DMS 273 treated with DMSO at 0.1 percent for 48 hours (cell line): ENCODE measurements at regions not wholly inside any gene's neighbourhood (a gene's known extent, or its start where the extent isn't known, plus 50 kb on each side); places are given as distances from the start of the nearest gene placed in this dataset.

ENCODE experiments used
- DNase-seq: peaks from one replicate; lab custom pipeline; 2025; lab: John Stamatoyannopoulos, UW

DNA sequence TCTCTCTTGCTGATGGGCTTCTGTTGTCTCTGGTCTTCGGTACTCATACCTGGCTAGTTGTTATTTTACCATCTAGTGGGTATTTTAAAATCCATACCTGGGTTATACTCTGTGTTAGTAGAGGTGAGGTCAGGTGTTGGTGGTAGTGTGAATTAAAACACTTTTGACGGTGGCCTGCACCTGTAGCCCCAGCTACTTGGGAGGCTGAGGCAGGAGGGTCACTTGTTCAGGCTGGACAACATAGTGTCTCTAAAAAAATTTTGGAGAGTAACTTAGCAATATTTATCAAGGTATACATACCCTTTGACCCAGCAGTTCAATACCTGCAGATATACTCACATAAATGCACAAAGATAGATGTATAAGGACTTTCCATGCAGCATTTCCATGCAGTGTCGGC, 55.4 kb downstream of the GSX1 start:
- DNase-seq = no peak

GRCh38 chr13:27851096-27851850, 59.0 kb downstream of the GSX1 start:
- DNase-seq = no peak

DNA sequence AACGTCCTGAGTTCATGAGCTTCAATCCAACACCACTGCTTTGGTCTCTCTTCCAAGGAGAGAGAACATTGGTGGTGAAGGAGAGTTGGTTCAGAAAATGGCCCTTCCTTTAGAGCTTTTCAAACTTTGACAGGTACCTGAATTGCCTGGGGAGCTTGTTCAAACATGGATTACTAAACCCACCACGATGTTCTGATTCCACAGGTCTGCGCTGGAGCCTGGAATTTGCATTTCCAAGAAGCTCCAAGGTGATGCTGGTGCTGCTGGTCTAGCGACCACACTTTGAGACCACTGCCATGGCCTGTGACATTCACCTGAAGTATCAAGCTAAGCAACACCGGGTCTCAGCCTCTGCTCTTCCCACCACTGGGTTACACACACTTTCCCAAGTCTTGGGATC, 60.2 kb downstream of the GSX1 start:
- DNase-seq = no peak

GRCh38 chr13:27853335-27853734, 61.1 kb downstream of the GSX1 start:
- DNase-seq = no peak

- no peak for DNase-seq
Measured at GRCh38 chr13:27853861-27854260, 61.6 kb downstream of the GSX1 start.

DNA sequence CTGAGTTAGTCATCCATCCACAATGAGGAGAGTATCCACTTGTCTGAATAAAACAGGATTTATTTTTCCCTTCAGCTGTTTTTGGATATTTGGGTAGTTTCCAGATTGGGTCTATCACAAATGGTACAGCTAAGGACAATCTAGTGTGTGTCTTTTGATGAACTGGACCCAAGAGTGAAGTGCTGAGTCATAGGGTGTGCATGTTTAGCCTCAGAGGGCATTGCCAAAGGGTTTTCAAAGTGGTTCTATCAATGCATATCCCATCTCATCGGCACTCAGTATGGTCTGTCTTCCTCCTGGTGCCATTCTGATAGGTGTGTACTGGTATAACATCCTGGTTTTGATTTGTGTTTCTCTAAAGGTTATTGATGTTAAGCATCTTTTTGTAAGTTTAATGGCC, 62.3 kb downstream of the GSX1 start:
- no peak for DNase-seq

DNA sequence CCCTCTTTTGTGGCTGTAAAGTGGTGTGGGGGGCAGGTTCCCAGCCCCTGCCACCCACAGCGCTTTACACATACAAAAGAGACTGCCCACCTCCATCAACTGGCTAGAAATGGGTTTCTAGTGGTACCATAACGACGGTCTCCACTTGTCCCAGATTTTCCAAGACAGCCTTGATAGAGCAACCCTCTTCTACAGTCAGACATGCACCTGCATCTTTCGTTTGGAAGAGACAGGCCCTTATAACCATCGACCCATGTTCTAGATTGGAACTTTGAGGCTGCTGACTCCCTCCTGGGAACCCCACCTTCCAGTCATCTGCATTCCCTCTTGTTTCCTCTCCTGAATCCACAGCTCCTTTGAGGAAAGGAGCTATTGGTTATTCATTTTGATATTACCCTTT, 63.1 kb downstream of the GSX1 start:
- no peak for DNase-seq

- peak; percentile 53 for DNase-seq
Measured at GRCh38 chr13:27857282-27857681, 62.5 kb upstream of the PDX1 start.

- no peak for DNase-seq
Measured at GRCh38 chr13:27858046-27858445, 61.8 kb upstream of the PDX1 start.

- no peak for DNase-seq
Measured at GRCh38 chr13:27860743-27861142, 59.1 kb upstream of the PDX1 start.

DNA sequence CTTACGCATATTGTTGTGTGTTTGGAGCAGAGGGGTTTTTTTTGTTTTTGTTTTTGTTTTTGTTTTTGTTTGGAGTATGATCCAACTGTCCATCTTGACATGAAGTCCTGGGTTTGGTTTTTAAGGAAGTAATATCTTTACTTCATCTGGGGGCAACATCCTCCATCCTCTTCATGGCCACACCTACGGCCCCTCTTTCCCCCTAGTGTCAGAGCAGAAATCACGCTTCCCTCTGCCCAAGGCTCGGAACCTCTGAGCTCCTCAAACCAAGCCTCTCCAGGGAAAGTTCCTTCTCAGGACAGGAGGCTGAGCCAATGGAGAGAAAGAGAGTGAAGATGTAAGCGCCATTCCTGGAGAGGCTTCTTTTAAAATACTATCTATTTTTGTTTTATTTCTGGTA, 58.6 kb upstream of the PDX1 start:
- DNase-seq = no peak

DNA sequence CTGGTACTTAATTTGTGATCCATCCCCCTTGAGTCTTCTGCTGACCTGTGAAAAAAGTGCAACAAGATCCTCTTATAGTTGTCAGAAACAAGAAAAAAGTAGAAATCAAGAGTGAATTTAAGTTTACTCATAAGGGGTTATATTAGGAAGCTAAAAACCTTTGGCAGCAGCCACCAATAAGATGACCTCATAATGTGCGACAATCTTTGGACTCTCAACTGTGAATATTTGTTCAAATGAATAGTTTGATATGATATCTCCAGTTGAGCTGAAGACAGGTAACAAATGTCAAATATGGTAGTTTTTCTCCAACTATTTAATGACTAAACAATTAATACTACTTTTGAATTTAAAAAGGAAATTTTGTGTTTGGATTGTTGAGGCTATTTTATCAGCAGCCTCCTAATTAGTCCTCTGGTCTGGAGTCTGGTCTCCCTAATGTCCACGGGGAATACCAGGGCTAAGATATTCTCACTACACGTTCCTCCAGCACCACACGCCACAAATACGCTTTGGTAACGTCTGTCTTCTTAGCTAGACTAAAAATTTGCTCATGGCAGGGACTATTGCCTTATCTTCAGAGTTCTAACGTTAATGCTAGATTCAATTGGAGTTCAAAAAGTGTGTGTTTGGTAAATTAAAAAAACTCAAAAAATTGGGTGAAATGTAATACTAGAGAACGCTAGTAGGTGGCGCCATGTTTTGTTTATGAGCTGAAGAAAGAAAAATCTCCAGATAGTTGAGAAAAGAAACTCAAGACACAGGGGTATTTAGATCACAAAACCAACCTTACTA, 51.0 kb upstream of the PDX1 start:
- DNase-seq = no peak

GRCh38 chr13:27869436-27870095, 50.2 kb upstream of the PDX1 start:
- no peak for DNase-seq
